ENCODE measurements at regions not wholly inside any gene's neighbourhood (a gene's known extent, or its start where the extent isn't known, plus 50 kb on each side); places are given as distances from the start of the nearest gene placed in this dataset.

- no peak overlapping the region for H2BK12ac ChIP-seq (ENCODE audit: low read depth, low read length)
- no peak overlapping the region for H3K4me3 ChIP-seq (ENCODE audit: extremely low read depth in 1 of 4, insufficient read depth in 2 of 4, low read depth in 3 of 4, low read length in 4 of 4)
- H3K9me3 ChIP-seq (ENCODE audit: insufficient read depth in 2 of 2, low read depth in 1 of 2, low read length in 1 of 2): peaks cover 3 to 6% of the 10 kb centered on the region in 2 experiments; a peak in 2 of 4 replicates
- no peak for TF ChIP-seq MAFK (IDR thresholded peaks at IDR 0.05; ENCODE audit: low read depth, low read length)
- no peak for TF ChIP-seq RNF2 (IDR thresholded peaks at IDR 0.05; ENCODE audit: borderline replicate concordance, low read depth, low read length, missing control alignments, poor library complexity, severe bottlenecking)
- no peak for TF ChIP-seq RFX5 (IDR thresholded peaks at IDR 0.05; ENCODE audit: borderline replicate concordance, low read depth, low read length)
- TF ChIP-seq EGR1 (IDR thresholded peaks at IDR 0.05; ENCODE audit: borderline replicate concordance, low read depth, low read length): no peak
- no peak for TF ChIP-seq JUND (IDR thresholded peaks at IDR 0.05; ENCODE audit: low read length)
- TF ChIP-seq CEBPB (IDR thresholded peaks at IDR 0.05; ENCODE audit: low read depth, low read length): no peak
- TF ChIP-seq, protein P1, sequence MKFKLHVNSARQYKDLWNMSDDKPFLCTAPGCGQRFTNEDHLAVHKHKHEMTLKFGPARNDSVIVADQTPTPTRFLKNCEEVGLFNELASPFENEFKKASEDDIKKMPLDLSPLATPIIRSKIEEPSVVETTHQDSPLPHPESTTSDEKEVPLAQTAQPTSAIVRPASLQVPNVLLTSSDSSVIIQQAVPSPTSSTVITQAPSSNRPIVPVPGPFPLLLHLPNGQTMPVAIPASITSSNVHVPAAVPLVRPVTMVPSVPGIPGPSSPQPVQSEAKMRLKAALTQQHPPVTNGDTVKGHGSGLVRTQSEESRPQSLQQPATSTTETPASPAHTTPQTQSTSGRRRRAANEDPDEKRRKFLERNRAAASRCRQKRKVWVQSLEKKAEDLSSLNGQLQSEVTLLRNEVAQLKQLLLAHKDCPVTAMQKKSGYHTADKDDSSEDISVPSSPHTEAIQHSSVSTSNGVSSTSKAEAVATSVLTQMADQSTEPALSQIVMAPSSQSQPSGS (IDR thresholded peaks at IDR 0.05; ENCODE audit: low read length): no peak
- TF ChIP-seq POLR2A (IDR thresholded peaks at IDR 0.05; ENCODE audit: control extremely low read depth in 1 of 2, low read depth in 2 of 2, low read length in 2 of 2): no peak
- no peak for TF ChIP-seq POLR2AphosphoS5 (IDR thresholded peaks at IDR 0.05; ENCODE audit: low read depth, low read length)
- TF ChIP-seq, protein P2, sequence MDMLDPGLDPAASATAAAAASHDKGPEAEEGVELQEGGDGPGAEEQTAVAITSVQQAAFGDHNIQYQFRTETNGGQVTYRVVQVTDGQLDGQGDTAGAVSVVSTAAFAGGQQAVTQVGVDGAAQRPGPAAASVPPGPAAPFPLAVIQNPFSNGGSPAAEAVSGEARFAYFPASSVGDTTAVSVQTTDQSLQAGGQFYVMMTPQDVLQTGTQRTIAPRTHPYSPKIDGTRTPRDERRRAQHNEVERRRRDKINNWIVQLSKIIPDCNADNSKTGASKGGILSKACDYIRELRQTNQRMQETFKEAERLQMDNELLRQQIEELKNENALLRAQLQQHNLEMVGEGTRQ (IDR thresholded peaks at IDR 0.05; ENCODE audit: low read length): no peak
Observed at GRCh38 chr9:80059979-80060378, 488.2 kb downstream of the TLE4 start.

More at GRCh38 chr9:80059979-80060378, 488.2 kb downstream of the TLE4 start:
- Histone ChIP-seq H3K36me3 (ENCODE audit: control insufficient read depth in 2 of 4, insufficient read depth in 4 of 4, low read length in 3 of 4) (0 out of 8 replicates have a peak, but pooled peaks cover 0 to 3% (median 0%) of the 10 kb centered on the region in 4 experiments), H2BK120ac (replicated peaks; ENCODE audit: low read depth, low read length) (no peak overlapping the region), H3K4me2 (ENCODE audit: insufficient read depth in 1 of 2, low read depth in 2 of 2, low read length in 2 of 2) (no peak overlapping the region), H2BK15ac (ENCODE audit: low read length) (no peak overlapping the region), H3K56ac (replicated peaks; ENCODE audit: insufficient read length, low read depth, low read length) (no peak overlapping the region), H2BK5ac (ENCODE audit: low read depth, low read length) (no peak overlapping the region), H3K27ac (ENCODE audit: low read depth, low read length) (no peak overlapping the region), H3K27me3 (replicated peaks in 1 of 4; ENCODE audit: control insufficient read depth in 3 of 4, extremely low read depth in 1 of 4, insufficient read depth in 3 of 4, low read length in 3 of 4) (no peaks in the 10 kb centered on the region), H3K79me2 (ENCODE audit: control insufficient read depth in 1 of 2, insufficient read depth in 2 of 2, low read length in 2 of 2) (no peaks in the 10 kb centered on the region), H4K5ac (ENCODE audit: insufficient read length, low read depth, low read length) (no peak overlapping the region), H2BK20ac (ENCODE audit: low read length) (no peak overlapping the region), H3K23me2 (ENCODE audit: low read depth, low read length) (no peaks in the 10 kb centered on the region), H3K23ac (ENCODE audit: insufficient read length) (no peak overlapping the region), H2AK5ac (ENCODE audit: low read depth, low read length) (no peak overlapping the region), H3K14ac (ENCODE audit: insufficient read length) (no peak overlapping the region), H2AFZ (ENCODE audit: low read length) (no peak overlapping the region), H3K4me1 (replicated peaks in 1 of 4; ENCODE audit: control insufficient read depth in 3 of 4, insufficient read depth in 4 of 4, low read length in 3 of 4) (peaks cover 0 to 5% (median under 1%) of the 10 kb centered on the region in 4 experiments; a peak in 3 of 7 replicates), H3K4ac (replicated peaks; ENCODE audit: insufficient read length, low read depth, low read length) (no peak overlapping the region), H4K20me1 (replicated peaks in 1 of 2; ENCODE audit: control insufficient read depth in 1 of 2, insufficient read depth in 2 of 2, low read length in 2 of 2) (no peaks in the 10 kb centered on the region), H4K8ac (ENCODE audit: extremely low read depth, insufficient read depth, low read length) (no peak overlapping the region), H3K9ac (replicated peaks in 1 of 4; ENCODE audit: extremely low read depth in 1 of 4, low read depth in 3 of 4, low read length in 3 of 4) (no peak overlapping the region), H4K91ac (replicated peaks; ENCODE audit: insufficient read length, low read length) (no peak overlapping the region), H3K79me1 (ENCODE audit: low read depth, low read length) (no peaks in the 10 kb centered on the region), H3K18ac (ENCODE audit: extremely low read depth, low read length) (no peak overlapping the region)
- no peak for DNase-seq (ENCODE audit: low read depth in 1 of 2, low spot score in 2 of 2)
- ChIA-PET CTCF (ENCODE audit: partially characterized antibody) (no interaction called here), POLR2A (ENCODE audit: partially characterized antibody) (no interaction called here)
- no peak for FAIRE-seq
- WGBS, 2 experiments (ENCODE audit: extremely low coverage in 1 of 2, insufficient coverage in 1 of 2, insufficient read length in 1 of 2, insufficient replicate concordance in 2 of 2, low coverage in 1 of 2, low lambda C conversion rate in 2 of 2, missing lambda C conversion rate in 1 of 2): 100% methylated on average over 5 of the region's 5 CpGs; no CpG with 5 or more reads in 1 of the 2 experiments
